HT1080 (cell line): ENCODE measurements at regions not wholly inside any gene's neighbourhood (a gene's known extent, or its start where the extent isn't known, plus 50 kb on each side); places are given as distances from the start of the nearest gene placed in this dataset.
"Not testable (repeated sequence)": the region's sequence is repeated elsewhere in the genome, so short reads cannot be mapped to it uniquely, and the experiment has no call there.

Experiments used
- DNase-seq: peaks from one replicate; pipeline ENCODE4 v3.0.0-alpha.2; 2015; ENCODE audit warnings: low read depth

- DNase-seq: no peak
Measured at GRCh38 chr18:76610933-76611749, 116.1 kb upstream of the ZNF516 start.

- no peak for DNase-seq
Measured at GRCh38 chr18:76610012-76610411, 115.0 kb upstream of the ZNF516 start.

DNA sequence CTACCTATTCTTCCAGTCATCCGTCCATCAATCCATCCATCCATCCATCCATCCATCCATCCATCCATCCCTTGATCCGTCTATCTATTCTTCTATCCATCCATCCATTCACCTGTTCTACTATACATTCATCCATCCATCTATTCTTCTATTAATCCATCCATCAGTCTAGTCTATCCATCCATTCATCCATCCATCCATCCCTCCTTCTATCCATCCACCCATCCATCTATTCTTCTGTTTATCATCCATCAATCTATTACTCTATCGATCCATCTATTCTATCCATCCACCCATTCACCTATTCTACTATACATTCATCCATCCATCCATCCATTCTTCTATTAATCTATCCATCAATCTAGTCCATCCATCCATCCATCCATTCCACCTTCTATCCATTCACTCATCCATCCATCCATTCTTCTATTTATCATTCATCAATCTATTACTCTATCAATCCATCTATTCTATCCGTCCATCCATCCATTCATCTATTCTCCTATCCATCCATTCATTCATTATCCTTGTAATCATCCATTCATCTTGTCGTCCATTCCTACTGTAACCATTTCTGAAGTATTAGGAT is 110.4 kb upstream of the ZNF516 start:
- DNase-seq: no peak

GRCh38 chr18:76604935-76605240 is 109.8 kb upstream of the ZNF516 start:
- DNase-seq: no peak

DNA sequence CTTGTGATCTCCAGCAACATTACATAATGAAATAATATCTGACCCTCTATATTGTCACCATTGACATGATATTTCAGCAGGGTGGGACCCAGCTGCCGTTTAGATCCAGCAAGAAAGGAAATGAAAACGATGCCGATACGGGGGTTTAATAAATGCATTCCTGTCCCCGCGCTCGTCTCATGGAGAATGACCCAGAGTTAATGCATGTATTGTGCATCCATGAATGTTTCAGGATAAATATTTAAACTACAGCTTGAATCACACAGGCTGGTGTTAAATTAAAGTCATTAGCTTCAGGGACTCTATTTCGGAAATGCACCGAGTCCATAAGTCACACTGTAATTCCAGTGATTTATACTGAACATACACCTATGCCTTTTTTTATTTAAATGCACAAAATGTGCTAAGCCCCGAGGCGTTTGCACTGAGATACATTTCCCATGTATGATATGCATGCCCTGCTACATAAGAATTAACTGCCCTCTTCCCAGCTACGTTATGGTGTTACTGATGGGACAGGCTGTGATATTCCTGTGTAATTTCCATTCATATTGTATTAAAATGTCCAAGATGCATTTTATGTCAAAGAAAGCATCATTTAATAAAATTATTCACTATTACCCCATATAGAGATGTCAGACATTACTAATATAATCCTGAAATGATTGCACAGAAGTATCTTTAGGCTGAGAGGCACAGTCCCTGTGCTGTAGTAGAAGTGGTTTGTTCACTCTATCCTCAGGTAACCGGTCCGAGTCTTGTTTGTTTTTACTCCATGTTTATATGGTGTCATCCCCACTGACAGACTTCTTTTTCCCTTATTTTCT is 109.3 kb upstream of the ZNF516 start:
- DNase-seq: no peak

GRCh38 chr18:76602191-76602590 is 107.1 kb upstream of the ZNF516 start:
- no peak for DNase-seq

GRCh38 chr18:76600076-76600475 is 105.0 kb upstream of the ZNF516 start:
- not testable (repeated sequence) for DNase-seq

- DNase-seq: no peak
Measured at GRCh38 chr18:76594966-76595365, 99.9 kb upstream of the ZNF516 start.

DNA sequence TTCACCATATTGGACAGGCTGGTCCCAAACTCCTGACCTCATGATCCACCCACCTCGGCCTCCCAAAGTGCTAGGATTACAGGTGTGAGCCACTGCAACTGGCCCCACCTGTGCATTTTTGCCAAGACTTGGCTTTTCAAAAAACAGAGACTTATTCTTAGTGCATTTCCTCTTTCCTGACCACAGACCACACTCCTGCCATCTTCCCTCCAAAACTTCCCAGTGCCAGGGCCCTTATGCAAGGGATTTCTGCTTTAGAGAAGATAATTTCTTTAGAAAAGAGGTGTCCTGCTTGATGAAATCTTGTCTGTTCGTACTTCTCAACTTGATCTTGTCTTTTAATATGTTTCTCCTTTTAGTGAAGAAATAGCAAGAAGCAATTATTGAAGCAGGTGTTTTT is 98.8 kb upstream of the ZNF516 start:
- no peak for DNase-seq

GRCh38 chr18:76592981-76593381 is 97.9 kb upstream of the ZNF516 start:
- no peak for DNase-seq

- no peak for DNase-seq
Measured at GRCh38 chr18:76592096-76592495, 97.1 kb upstream of the ZNF516 start.

GRCh38 chr18:76589866-76590265 is 94.8 kb upstream of the ZNF516 start:
- no peak for DNase-seq

DNA sequence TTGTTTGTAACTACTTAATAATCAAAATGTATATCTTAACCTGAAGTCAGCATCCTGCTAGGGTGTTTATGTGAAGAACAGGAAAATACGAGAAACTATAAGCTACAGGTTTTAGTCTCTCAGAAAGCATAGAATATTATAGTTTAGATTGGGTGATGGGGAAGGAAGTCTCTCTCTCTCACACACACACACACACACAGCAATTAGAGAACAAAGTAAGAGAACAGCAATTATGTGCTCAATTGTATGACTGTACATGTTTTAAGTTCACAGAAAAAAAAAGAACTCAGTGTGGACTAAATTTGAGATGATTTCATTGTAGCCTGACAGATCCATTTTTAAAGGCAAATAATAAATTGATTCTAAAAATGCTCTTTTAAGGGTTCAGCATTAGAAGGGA is 94.3 kb upstream of the ZNF516 start:
- no peak for DNase-seq

GRCh38 chr18:76588601-76589226 is 93.7 kb upstream of the ZNF516 start:
- no peak for DNase-seq

DNA sequence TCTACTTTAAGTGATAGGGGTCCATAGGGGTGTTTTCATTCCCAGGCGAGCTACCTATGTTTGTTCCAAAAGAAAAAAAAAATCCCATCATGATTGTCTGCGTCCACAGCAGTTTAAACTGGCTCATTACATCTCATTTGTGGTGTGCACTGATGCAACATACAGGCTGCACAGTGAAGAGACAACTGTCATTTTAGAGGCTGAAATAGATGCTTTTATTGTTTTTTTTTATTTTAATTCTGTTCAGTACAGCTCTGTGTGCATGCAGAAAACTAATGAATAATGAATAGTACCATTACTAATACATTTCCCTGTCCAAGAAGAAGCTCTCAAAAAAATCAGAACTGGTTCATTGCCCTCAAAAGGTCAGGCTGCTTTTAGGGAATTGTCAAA is 92.8 kb upstream of the ZNF516 start:
- DNase-seq: no peak

GRCh38 chr18:76587147-76587878 is 92.3 kb upstream of the ZNF516 start:
- no peak for DNase-seq

GRCh38 chr18:76584414-76585310 is 89.6 kb upstream of the ZNF516 start:
- DNase-seq: no peak

DNA sequence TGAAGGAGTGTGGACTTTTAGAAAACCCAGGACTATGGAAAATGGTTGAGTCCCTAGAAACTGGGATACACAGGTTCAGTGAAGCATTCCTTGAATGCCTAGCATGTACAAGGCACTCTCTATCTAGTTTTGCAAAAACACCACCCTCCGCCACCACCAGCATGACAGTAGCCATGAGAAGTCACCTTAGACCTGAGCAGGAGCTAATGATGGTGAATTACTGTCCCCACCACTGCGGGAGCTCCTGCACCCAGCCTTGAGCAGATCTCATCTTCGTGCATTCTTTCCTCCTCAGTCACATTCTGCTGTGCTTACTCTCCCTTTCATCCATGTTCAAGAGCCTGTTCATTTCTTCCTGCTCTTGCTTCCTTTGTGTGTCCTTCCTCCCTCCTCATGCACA is 86.2 kb upstream of the ZNF516 start:
- DNase-seq: no peak

DNA sequence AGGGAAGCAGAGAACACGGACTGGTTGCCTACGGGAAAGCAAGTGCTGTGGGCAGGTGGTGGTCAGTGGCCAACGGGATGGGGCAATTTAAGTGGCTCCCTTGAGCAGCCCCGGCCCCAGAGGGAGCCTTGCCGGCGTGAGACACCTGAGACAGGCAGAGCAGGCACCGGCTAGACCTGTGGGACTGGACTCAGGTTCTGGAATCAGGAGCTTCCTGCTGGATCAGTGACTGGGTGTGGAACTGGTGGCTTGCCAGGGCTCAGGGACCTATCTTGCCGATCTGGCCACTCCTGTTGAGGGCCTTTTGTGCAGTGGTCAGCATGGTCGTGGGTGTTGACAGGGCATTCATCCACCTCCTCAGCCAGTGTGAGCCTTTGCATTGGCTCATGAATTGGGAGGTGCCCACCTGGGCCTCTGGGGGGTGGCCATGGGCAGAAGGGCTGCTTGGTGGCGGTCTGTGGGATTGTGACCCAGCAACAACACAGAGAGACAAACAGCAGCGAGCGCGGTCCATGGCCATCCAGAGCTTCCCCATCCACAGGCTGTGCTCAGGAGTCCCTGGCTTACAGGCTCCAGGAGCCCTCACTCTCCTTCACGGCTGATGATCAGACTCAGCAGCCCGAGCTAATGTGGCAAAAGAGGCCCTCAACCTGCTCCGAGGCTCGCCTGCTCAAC is 85.4 kb upstream of the ZNF516 start:
- DNase-seq: no peak

DNA sequence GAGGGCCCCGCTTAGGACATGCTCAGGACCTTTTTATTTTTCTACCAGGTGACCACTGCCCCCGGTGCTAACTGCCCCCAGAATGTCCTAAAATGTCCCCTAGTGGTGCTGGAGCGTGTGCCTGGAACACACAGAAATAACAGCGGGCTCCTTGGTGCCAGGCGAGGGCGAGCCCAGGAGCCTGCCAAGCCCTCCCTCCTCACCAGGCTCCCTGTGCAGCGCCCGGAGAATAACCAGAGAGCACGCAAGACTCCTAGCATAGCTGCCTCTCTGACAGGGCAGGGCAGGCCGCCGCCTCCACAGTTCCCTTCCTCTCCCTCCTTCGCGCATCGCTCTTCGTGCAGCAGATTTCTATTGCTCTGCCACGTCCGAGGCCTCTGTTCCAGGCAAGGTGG is 84.3 kb upstream of the ZNF516 start:
- no peak for DNase-seq
